HUES64 (cell line): ENCODE measurements at regions not wholly inside any gene's neighbourhood (a gene's known extent, or its start where the extent isn't known, plus 50 kb on each side); places are given as distances from the start of the nearest gene placed in this dataset.
"Not testable (repeated sequence)": the region's sequence is repeated elsewhere in the genome, so short reads cannot be mapped to it uniquely, and the experiment has no call there.

Source experiments
- H3K27ac ChIP-seq: 2 replicates; pipeline ENCODE4 v1.7.0; 2013; ENCODE audit warnings: low read depth, low read length, inconsistent platforms
- H3K27me3 ChIP-seq: 2 replicates; pipeline ENCODE4 v1.6.1; 2013; ENCODE audit warnings: mild to moderate bottlenecking, low read length; ENCODE audit not compliant: insufficient read depth
- H3K36me3 ChIP-seq: 2 replicates; pipeline ENCODE4 v1.6.1; 2013; ENCODE audit warnings: mild to moderate bottlenecking, low read length; ENCODE audit not compliant: insufficient read depth
- H3K4me1 ChIP-seq: 2 replicates; pipeline ENCODE4 v1.6.1; 2013; ENCODE audit warnings: mild to moderate bottlenecking, low read length, moderate library complexity; ENCODE audit not compliant: insufficient read depth
- H3K4me3 ChIP-seq: 2 replicates; pipeline ENCODE4 v1.5.1; 2013; ENCODE audit warnings: mild to moderate bottlenecking, low read length, moderate library complexity
- H3K9ac ChIP-seq: 2 replicates; pipeline ENCODE4 v1.6.1; 2013; ENCODE audit warnings: mild to moderate bottlenecking, low read depth, low read length
- H3K9me3 ChIP-seq: 2 replicates; pipeline ENCODE4 v1.6.1; 2013; ENCODE audit warnings: low read depth, low read length; ENCODE audit not compliant: insufficient read depth
- WGBS: fragments of 150-250, 120-280 bp; methylation state at CpG from one replicate; pipeline ENCODE4 v1.1.7; 2013; ENCODE audit warnings: missing lambda C conversion rate; 5-methylcytosine and 5-hydroxymethylcytosine counted together

GRCh38 chr2:35504419-35504818, 851.2 kb upstream of the CRIM1 start:
- no peaks in the 10 kb centered on the region for H3K4me1 ChIP-seq
- no peaks in the 10 kb centered on the region for H3K27me3 ChIP-seq
- 95% methylated on average over 3 of the region's 3 CpGs for WGBS
- no peak overlapping the region for H3K9ac ChIP-seq
- no peaks in the 10 kb centered on the region for H3K36me3 ChIP-seq
- no peak overlapping the region for H3K27ac ChIP-seq
- no peaks in the 10 kb centered on the region for H3K9me3 ChIP-seq
- H3K4me3 ChIP-seq, result no peak overlapping the region

DNA sequence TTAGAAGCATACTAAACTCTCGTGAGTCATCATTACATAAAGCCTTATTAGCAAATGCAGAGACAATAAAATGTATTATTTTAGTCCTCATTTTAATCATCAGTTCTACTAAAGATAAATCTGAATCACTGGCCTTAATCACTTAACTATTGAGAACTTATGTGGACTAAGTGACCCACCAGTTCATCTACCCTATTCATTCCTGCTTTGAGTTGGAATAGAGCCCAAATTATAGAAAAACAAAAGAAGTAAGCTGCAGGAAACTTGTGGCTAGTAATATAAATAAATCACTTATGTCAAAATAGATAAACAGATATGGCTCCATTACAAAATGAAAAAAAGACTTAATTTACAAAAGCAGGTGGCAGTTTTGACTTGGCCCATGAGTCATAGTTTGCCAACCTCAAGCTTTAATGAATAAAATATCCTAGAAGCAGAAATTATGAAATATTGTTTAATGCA, 851.8 kb upstream of the CRIM1 start:
- Histone ChIP-seq H3K9me3 (no peaks in the 10 kb centered on the region), H3K27ac (no peak overlapping the region)
- 100% methylated on average over 1 of the region's 1 CpG for WGBS

DNA sequence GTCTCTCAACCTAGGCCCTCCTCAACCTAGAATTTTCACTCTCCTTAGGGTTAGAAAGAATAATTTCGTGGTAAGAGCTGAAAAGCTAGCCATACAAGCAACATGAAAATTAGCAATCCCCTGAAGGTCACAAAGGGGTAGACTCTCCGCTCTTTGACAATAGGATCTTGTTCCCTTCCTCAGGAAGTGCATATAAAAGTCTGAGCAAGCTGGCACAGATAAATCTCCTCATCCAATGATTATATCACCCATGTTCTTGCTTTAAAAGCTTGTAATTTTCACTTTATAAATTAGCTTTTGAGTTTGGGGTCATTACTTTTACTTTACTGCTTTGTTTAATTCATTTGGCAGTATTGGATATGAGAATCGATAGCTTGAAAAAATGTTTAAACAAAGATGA, 852.3 kb upstream of the CRIM1 start:
- Histone ChIP-seq H3K36me3 (no peaks in the 10 kb centered on the region), H3K27me3 (no peaks in the 10 kb centered on the region), H3K4me3 (no peak overlapping the region), H3K27ac (no peak overlapping the region), H3K9ac (no peak overlapping the region), H3K4me1 (no peaks in the 10 kb centered on the region), H3K9me3 (no peaks in the 10 kb centered on the region)
- WGBS, result 95% methylated on average over 3 of the region's 3 CpGs

More for the DNA sequence above, 851.8 kb upstream of the CRIM1 start:
- H3K27me3 ChIP-seq, result no peaks in the 10 kb centered on the region
- H3K9ac ChIP-seq, result no peak overlapping the region
- no peaks in the 10 kb centered on the region for H3K36me3 ChIP-seq
- no peaks in the 10 kb centered on the region for H3K4me1 ChIP-seq
- H3K4me3 ChIP-seq, result no peak overlapping the region

DNA sequence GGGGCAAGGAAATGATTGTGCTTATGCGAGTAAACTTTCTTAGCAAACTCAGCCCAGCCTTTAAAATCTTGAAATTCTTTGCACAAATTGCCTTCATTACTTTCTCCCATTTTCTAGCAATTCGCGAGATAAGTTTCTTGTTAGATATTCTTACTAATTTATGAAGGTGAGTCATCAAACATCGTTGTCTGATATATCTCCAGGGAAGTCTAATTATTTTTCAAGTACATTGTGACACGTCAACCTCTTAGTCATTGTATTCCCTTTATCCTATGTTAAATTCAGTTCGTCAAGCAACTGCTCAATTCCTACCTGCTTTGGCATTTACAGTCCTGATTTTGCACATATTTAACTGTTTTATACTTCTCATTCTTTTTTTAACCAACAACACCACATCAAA, 854.5 kb upstream of the CRIM1 start:
- Histone ChIP-seq H3K9me3 (no peaks in the 10 kb centered on the region), H3K27ac (no peak overlapping the region), H3K36me3 (no peaks in the 10 kb centered on the region), H3K4me1 (no peaks in the 10 kb centered on the region), H3K4me3 (no peak overlapping the region), H3K9ac (no peak overlapping the region), H3K27me3 (no peaks in the 10 kb centered on the region)
- WGBS, result 93% methylated on average over 4 of the region's 6 CpGs

DNA sequence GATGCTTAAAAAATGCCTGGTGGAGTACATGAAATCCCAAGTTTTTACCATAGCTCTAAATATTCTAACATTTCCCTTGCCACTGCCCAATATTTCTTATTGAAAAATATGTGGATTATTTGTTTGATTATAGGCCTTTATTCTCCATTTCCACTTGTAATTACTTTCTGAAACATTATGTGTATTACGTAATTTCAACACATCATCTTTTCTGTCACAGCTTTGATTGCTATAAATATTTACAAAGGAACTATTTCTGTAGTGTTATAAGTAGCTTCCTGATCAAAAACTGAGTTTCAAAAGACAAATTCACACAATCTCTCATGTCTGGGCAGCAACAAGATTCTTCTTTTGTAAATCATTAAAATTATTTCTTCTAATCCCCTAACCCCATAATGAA, 859.6 kb upstream of the CRIM1 start:
- Histone ChIP-seq H3K27me3 (no peaks in the 10 kb centered on the region), H3K36me3 (no peaks in the 10 kb centered on the region), H3K9ac (no peak overlapping the region), H3K4me3 (no peak overlapping the region), H3K4me1 (peaks cover 9% of the 10 kb centered on the region), H3K9me3 (no peaks in the 10 kb centered on the region), H3K27ac (no peak overlapping the region)
- no CpG with 5 or more reads among the region's 1 CpG for WGBS

- H3K9me3 ChIP-seq, result no peaks in the 10 kb centered on the region
- H3K27ac ChIP-seq, result no peak overlapping the region; the same call in 1 of the 2 replicates
- H3K4me3 ChIP-seq, result no peak overlapping the region
- peaks cover 9% of the 10 kb centered on the region for H3K4me1 ChIP-seq
- H3K27me3 ChIP-seq, result no peaks in the 10 kb centered on the region
- H3K36me3 ChIP-seq, result no peaks in the 10 kb centered on the region
- no peak overlapping the region for H3K9ac ChIP-seq
Observed at GRCh38 chr2:35495182-35495581, 860.4 kb upstream of the CRIM1 start.

- not testable (repeated sequence) for H3K4me3 ChIP-seq, H3K9ac ChIP-seq, H3K36me3 ChIP-seq, H3K4me1 ChIP-seq, H3K27ac ChIP-seq, H3K27me3 ChIP-seq, H3K9me3 ChIP-seq
- 87% methylated on average over 2 of the region's 2 CpGs for WGBS
Observed at GRCh38 chr2:35478121-35478520, 877.5 kb upstream of the CRIM1 start.

DNA sequence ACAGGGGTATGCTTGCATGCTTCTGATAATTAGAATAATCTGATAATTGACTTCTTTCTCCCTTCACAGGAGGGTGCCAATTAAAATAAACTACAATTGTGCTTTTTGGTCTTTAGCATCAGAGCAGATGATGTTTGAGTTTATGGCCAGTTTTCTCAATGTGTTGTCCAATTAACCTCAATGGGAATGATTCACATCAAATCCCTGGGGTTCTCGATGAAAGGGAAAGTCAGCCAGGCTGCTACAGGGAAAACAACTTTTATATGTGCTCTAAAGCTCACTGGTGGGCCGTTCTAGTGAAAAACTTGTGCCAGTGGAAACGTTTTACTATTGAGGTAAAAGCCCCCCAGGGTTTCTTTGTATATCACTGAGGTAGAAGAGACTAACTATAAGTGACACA, 887.3 kb upstream of the CRIM1 start:
- Histone ChIP-seq H3K27ac (no peak overlapping the region), H3K9ac (no peak overlapping the region), H3K36me3 (no peaks in the 10 kb centered on the region), H3K9me3 (no peaks in the 10 kb centered on the region), H3K27me3 (no peaks in the 10 kb centered on the region), H3K4me3 (no peak overlapping the region), H3K4me1 (peaks cover 9% of the 10 kb centered on the region; the same call in 1 of the 2 replicates)
- 58% methylated on average over 3 of the region's 3 CpGs for WGBS

GRCh38 chr2:35463805-35464596, 891.6 kb upstream of the CRIM1 start:
- Histone ChIP-seq H3K4me1 (peaks cover 9% of the 10 kb centered on the region; the same call in 1 of the 2 replicates), H3K9me3 (no peaks in the 10 kb centered on the region), H3K27me3 (no peaks in the 10 kb centered on the region), H3K9ac (no peak overlapping the region), H3K27ac (no peak overlapping the region), H3K4me3 (no peak overlapping the region), H3K36me3 (no peaks in the 10 kb centered on the region)
- WGBS, result 93% methylated on average over 5 of the region's 6 CpGs

- no peaks in the 10 kb centered on the region for H3K27me3 ChIP-seq
- H3K9ac ChIP-seq, result no peak overlapping the region
- H3K27ac ChIP-seq, result no peak overlapping the region
- 78% methylated on average over 5 of the region's 5 CpGs for WGBS
- H3K4me1 ChIP-seq, result peaks cover 2% of the 10 kb centered on the region; the same call in 1 of the 2 replicates
- H3K9me3 ChIP-seq, result no peaks in the 10 kb centered on the region
- H3K4me3 ChIP-seq, result no peak overlapping the region
- H3K36me3 ChIP-seq, result no peaks in the 10 kb centered on the region
Observed at GRCh38 chr2:35462226-35462998, 893.2 kb upstream of the CRIM1 start.

- Histone ChIP-seq H3K27me3 (no peaks in the 10 kb centered on the region), H3K36me3 (no peaks in the 10 kb centered on the region), H3K4me3 (no peak overlapping the region), H3K27ac (no peak overlapping the region), H3K9me3 (no peaks in the 10 kb centered on the region), H3K9ac (no peak overlapping the region), H3K4me1 (no peaks in the 10 kb centered on the region; the same call in 1 of the 2 replicates)
Observed at GRCh38 chr2:35461406-35461805, 894.2 kb upstream of the CRIM1 start.
